Naive thymus-derived CD4-positive, alpha-beta T cell (primary cell): ENCODE measurements at regions not wholly inside any gene's neighbourhood (a gene's known extent, or its start where the extent isn't known, plus 50 kb on each side); places are given as distances from the start of the nearest gene placed in this dataset.

ENCODE experiments used
- ATAC-seq: fragments of 150-1000 bp; cut with Tn5 transposase; 2 replicates; pipeline ENCODE4 v1.10.0; 2021; ENCODE audit warnings: mild to moderate bottlenecking, moderate library complexity
- CTCF ChIA-PET: fragments of 350-600 bp; sonication (Branson Sonifier 250); formaldehyde crosslinking; loops from one replicate; lab custom pipeline; 2021; ENCODE audit warnings: antibody characterized with exemption; lab: Charles Lee
- POLR2A ChIA-PET: fragments of 350-600 bp; sonication (Branson Sonifier 250); formaldehyde crosslinking; loops from one replicate; lab custom pipeline; 2021; ENCODE audit warnings: antibody characterized with exemption, inconsistent platforms; lab: Charles Lee
- DNase-seq, 9 donors: peaks; one replicate each; pipeline versions ENCODE4 v3.0.0 to v3.0.0-alpha.2; 2020 to 2022; ENCODE audit warnings: mixed read lengths in 1 of 9
- H3K27ac ChIP-seq: one replicate; pipeline ENCODE4 v1.7.0; 2013; ENCODE audit warnings: mild to moderate bottlenecking, low read depth, low read length, moderate library complexity
- H3K27me3 ChIP-seq, 2 donors: one replicate each; pipeline ENCODE4 v1.7.0; 2013; ENCODE audit warnings: low read length in 2 of 2, mild to moderate bottlenecking in 2 of 2, moderate library complexity in 2 of 2; ENCODE audit not compliant: control insufficient read depth in 2 of 2, insufficient read depth in 2 of 2
- H3K36me3 ChIP-seq, 3 experiments: 1 replicate in 2 of 3; 2 replicates in 1 of 3; pipeline ENCODE4 v1.7.0; 2013; ENCODE audit warnings: low read length in 3 of 3, mild to moderate bottlenecking in 3 of 3, moderate library complexity in 1 of 3; ENCODE audit not compliant: insufficient read depth in 3 of 3, control insufficient read depth in 2 of 3
- H3K4me1 ChIP-seq, 2 donors: one replicate each; pipeline ENCODE4 v1.7.0; 2013; ENCODE audit warnings: low read length in 2 of 2, mild to moderate bottlenecking in 2 of 2, moderate library complexity in 1 of 2; ENCODE audit not compliant: control insufficient read depth in 2 of 2, insufficient read depth in 2 of 2
- H3K4me3 ChIP-seq: 2 replicates; pipeline ENCODE4 v1.7.0; 2013; ENCODE audit warnings: mild to moderate bottlenecking, low read length
- H3K9me3 ChIP-seq, 3 experiments: 1 replicate in 2 of 3; 2 replicates in 1 of 3; pipeline ENCODE4 v1.7.0; 2013; ENCODE audit warnings: low read length in 3 of 3; ENCODE audit not compliant: control insufficient read depth in 2 of 3
- H3K27ac Mint-ChIP-seq, 9 donors: one replicate each; pipeline ENCODE4 v1.8.0; 2020 to 2022; ENCODE audit warnings: mixed read lengths in 9 of 9, mild to moderate bottlenecking in 8 of 9, moderate library complexity in 5 of 9, inconsistent platforms in 2 of 9
- H3K27me3 Mint-ChIP-seq, 5 donors: one replicate each; pipeline ENCODE4 v1.8.0; 2021 to 2022; ENCODE audit warnings: mixed read lengths in 5 of 5, mild to moderate bottlenecking in 1 of 5
- H3K36me3 Mint-ChIP-seq, 5 donors: one replicate each; pipeline ENCODE4 v1.8.0; 2020 to 2022; ENCODE audit warnings: mixed read lengths in 5 of 5, mild to moderate bottlenecking in 3 of 5, inconsistent platforms in 1 of 5
- H3K4me1 Mint-ChIP-seq, 7 donors: one replicate each; pipeline ENCODE4 v1.8.0; 2020 to 2022; ENCODE audit warnings: mixed read lengths in 7 of 7, mild to moderate bottlenecking in 3 of 7, inconsistent platforms in 1 of 7
- H3K4me3 Mint-ChIP-seq, 10 donors: one replicate each; pipeline ENCODE4 v1.8.0; 2020 to 2022; ENCODE audit warnings: mild to moderate bottlenecking in 10 of 10, mixed read lengths in 10 of 10, moderate library complexity in 6 of 10, inconsistent platforms in 2 of 10
- H3K9me3 Mint-ChIP-seq, 11 donors: one replicate each; pipeline ENCODE4 v1.8.0; 2020 to 2022; ENCODE audit warnings: mixed read lengths in 11 of 11, mild to moderate bottlenecking in 4 of 11, inconsistent platforms in 1 of 11, moderate library complexity in 1 of 11
- intact Hi-C, 2 donors: fragments of 100-400 bp; cut with micrococcal nuclease; formaldehyde crosslinking; loops; one replicate each; pipeline ENCODE4 v1.15.1; 2023

GRCh38 chr5:77146896-77147295 lies 59.8 kb upstream of the ZBED3 start:
- ChIA-PET CTCF (interaction anchor here (0.7 to 3.7 kb wide), 2 partner anchors 9 to 346 kb away, joined by 3 to 39 read pairs; partner anchors contain the start of gene WDR41), POLR2A (interaction anchor here (0.7 to 2.3 kb wide), 2 partner anchors 9 to 11 kb away, joined by 3 to 7 read pairs; no protein-coding TSS in a partner anchor)
- Histone ChIP-seq H3K27me3 (no peaks in the 10 kb centered on the region), H3K4me1 (no peaks in the 10 kb centered on the region), H3K4me3 (no peak overlapping the region), H3K27ac (no peak overlapping the region), H3K36me3 (no peaks in the 10 kb centered on the region), H3K9me3 (no peaks in the 10 kb centered on the region)
- DNase-seq (no peak), ATAC-seq (no peak)
- intact Hi-C loops, result loop anchor here in 1 of 2 donors (10.0 kb wide), 1 partner anchor 1018 kb away; no protein-coding TSS in a partner anchor
- Mint-ChIP-seq H3K36me3 (no peaks in the 10 kb centered on the region), H3K27me3 (peaks cover 0 to 23% (median 9%) of the 10 kb centered on the region in 5 donors), H3K4me1 (peaks cover 0 to 16% (median 11%) of the 10 kb centered on the region in 7 donors), H3K4me3 (no peak overlapping the region), H3K27ac (peak overlapping the region in 3 of 9 donors; percentile 11 to 78 (median 16)), H3K9me3 (no peaks in the 10 kb centered on the region)

GRCh38 chr5:77145666-77146065 lies 58.6 kb upstream of the ZBED3 start:
- intact Hi-C loops, result loop anchor here in 1 of 2 donors (2.0 to 10.0 kb wide), 3 partner anchors 65 to 1123 kb away; partner anchors contain the start of gene PDE8B
- peak overlapping the region in 6 of 9 donors; percentile 7 to 78 (median 34) for H3K27ac Mint-ChIP-seq

DNA sequence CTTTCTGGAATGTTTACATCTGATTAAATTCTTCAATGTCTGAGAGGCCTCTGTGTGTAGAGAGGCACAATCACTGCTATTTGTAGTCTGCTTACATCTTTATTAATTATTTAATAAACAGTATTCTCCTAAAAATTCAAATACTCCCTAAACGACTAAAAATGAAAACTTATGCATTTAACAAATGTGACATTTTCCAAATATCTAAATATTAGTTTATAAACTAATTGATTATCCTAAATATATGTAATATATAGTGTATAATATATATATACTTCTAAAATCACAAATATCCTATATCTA lies 57.7 kb upstream of the ZBED3 start:
- Histone ChIP-seq H3K27me3 (no peaks in the 10 kb centered on the region), H3K4me1 (no peaks in the 10 kb centered on the region), H3K36me3 (no peaks in the 10 kb centered on the region), H3K9me3 (no peaks in the 10 kb centered on the region), H3K4me3 (no peak overlapping the region), H3K27ac (no peak overlapping the region)
- Mint-ChIP-seq H3K4me3 (no peak overlapping the region), H3K9me3 (no peaks in the 10 kb centered on the region), H3K27me3 (peaks cover 0 to 17% (median 9%) of the 10 kb centered on the region in 5 donors), H3K36me3 (no peaks in the 10 kb centered on the region), H3K4me1 (peaks cover 0 to 16% (median 11%) of the 10 kb centered on the region in 7 donors), H3K27ac (peak overlapping the region in 1 of 9 donors; percentile 8)
- intact Hi-C loops, result loop anchor here (1.0 to 10.0 kb wide), 9 partner anchors 11 to 1124 kb away; partner anchors contain the start of genes WDR41 (in 2 of the 2) and PDE8B (in 1 of the 2)
- ATAC-seq (no peak), DNase-seq (no peak)
- POLR2A ChIA-PET, result interaction anchor here (1.0 to 2.3 kb wide), 2 partner anchors 11 to 348 kb away, joined by 5 to 7 read pairs; partner anchors contain the start of gene WDR41
- CTCF ChIA-PET, result interaction anchor here (0.6 to 3.7 kb wide), 6 partner anchors 11 to 354 kb away, joined by 3 to 39 read pairs (median 6); partner anchors contain the start of gene WDR41

More at GRCh38 chr5:77145666-77146065, 58.6 kb upstream of the ZBED3 start:
- Histone ChIP-seq H3K27me3 (no peaks in the 10 kb centered on the region), H3K4me1 (no peaks in the 10 kb centered on the region), H3K4me3 (no peak overlapping the region), H3K9me3 (no peaks in the 10 kb centered on the region), H3K27ac (no peak overlapping the region), H3K36me3 (no peaks in the 10 kb centered on the region)
- ATAC-seq (no peak), DNase-seq (no peak)
- POLR2A ChIA-PET, result interaction anchor here (0.6 to 2.3 kb wide), 4 partner anchors 8 to 347 kb away, joined by 3 to 7 read pairs (median 4); partner anchors contain the start of gene WDR41
- Mint-ChIP-seq H3K4me3 (no peak overlapping the region), H3K9me3 (no peaks in the 10 kb centered on the region), H3K36me3 (no peaks in the 10 kb centered on the region), H3K4me1 (peaks cover 0 to 16% (median 11%) of the 10 kb centered on the region in 7 donors), H3K27me3 (peaks cover 0 to 17% (median 9%) of the 10 kb centered on the region in 5 donors)
- CTCF ChIA-PET, result interaction anchor here (1.0 to 3.7 kb wide), 4 partner anchors 10 to 347 kb away, joined by 3 to 39 read pairs (median 18); partner anchors contain the start of gene WDR41

GRCh38 chr5:77143998-77144836 lies 57.1 kb upstream of the ZBED3 start:
- H3K27me3 Mint-ChIP-seq, result peaks cover 0 to 17% (median 9%) of the 10 kb centered on the region in 5 donors
- peak overlapping the region in 3 of 9 donors; percentile 8 to 80 (median 68) for H3K27ac Mint-ChIP-seq
- peaks cover 0 to 16% (median 11%) of the 10 kb centered on the region in 7 donors for H3K4me1 Mint-ChIP-seq
- no peaks in the 10 kb centered on the region for H3K36me3 Mint-ChIP-seq
- Histone ChIP-seq H3K9me3 (no peaks in the 10 kb centered on the region), H3K27ac (no peak overlapping the region), H3K27me3 (no peaks in the 10 kb centered on the region), H3K4me1 (no peaks in the 10 kb centered on the region), H3K4me3 (no peak overlapping the region), H3K36me3 (no peaks in the 10 kb centered on the region)
- intact Hi-C loops, result loop anchor here (1.0 to 10.0 kb wide), 9 partner anchors 11 to 1125 kb away; partner anchors contain the start of genes WDR41 (in 2 of the 2) and PDE8B (in 1 of the 2)
- CTCF ChIA-PET, result interaction anchor here (0.6 to 3.7 kb wide), 5 partner anchors 12 to 348 kb away, joined by 3 to 39 read pairs (median 4); partner anchors contain the start of gene WDR41
- DNase-seq, result peak in 8 of 9 donors; percentile 46 to 74 (median 62)
- H3K4me3 Mint-ChIP-seq, result no peak overlapping the region
- POLR2A ChIA-PET, result interaction anchor here (1.0 to 2.3 kb wide), 2 partner anchors 12 to 348 kb away, joined by 5 to 7 read pairs; partner anchors contain the start of gene WDR41
- no peaks in the 10 kb centered on the region for H3K9me3 Mint-ChIP-seq
- peak; percentile 90 for ATAC-seq

- intact Hi-C loops, result loop anchor here (5.0 to 10.0 kb wide), 3 partner anchors 52 to 1024 kb away; no protein-coding TSS in a partner anchor
- no peaks in the 10 kb centered on the region for H3K27me3 ChIP-seq
- no peaks in the 10 kb centered on the region for H3K9me3 ChIP-seq
- Mint-ChIP-seq H3K27ac (no peak overlapping the region), H3K4me3 (no peak overlapping the region), H3K4me1 (peaks cover 0 to 9% (median 3%) of the 10 kb centered on the region in 7 donors), H3K9me3 (peaks cover 0 to 2% (median 0%) of the 10 kb centered on the region in 11 donors), H3K36me3 (no peaks in the 10 kb centered on the region), H3K27me3 (peaks cover 5 to 19% (median 12%) of the 10 kb centered on the region in 5 donors)
- no peaks in the 10 kb centered on the region for H3K36me3 ChIP-seq
- CTCF ChIA-PET, result interaction anchor here (1.2 to 1.8 kb wide), 2 partner anchors 9 to 17 kb away, joined by 3 to 4 read pairs; no protein-coding TSS in a partner anchor
- DNase-seq (no peak), ATAC-seq (no peak)
- no peak overlapping the region for H3K4me3 ChIP-seq
- no peak overlapping the region for H3K27ac ChIP-seq
- POLR2A ChIA-PET, result no interaction called here
- no peaks in the 10 kb centered on the region for H3K4me1 ChIP-seq
Observed at GRCh38 chr5:77140350-77140749, 53.3 kb upstream of the ZBED3 start.

DNA sequence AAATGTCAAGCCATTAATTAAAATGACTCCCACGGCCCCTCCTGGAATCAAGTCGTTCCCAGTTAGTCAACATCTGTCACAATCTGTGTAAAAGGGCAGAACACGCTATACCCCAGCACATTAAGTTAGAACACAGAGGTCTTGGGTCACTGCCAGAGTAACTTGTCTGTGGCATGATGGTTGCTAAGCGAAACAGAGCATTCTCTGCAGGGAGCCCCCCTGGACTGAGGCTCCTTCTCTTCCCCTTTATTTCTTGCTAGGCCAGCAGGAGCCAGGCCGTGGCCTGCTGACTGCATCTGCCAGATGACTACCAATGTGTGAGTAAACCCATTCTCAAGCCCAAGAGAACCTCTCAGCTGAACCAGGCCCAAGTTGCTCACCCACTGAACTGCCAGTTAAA lies 51.9 kb upstream of the ZBED3 start:
- H3K27ac Mint-ChIP-seq, result peak overlapping the region in 1 of 9 donors; percentile 31
- H3K27me3 ChIP-seq, result no peaks in the 10 kb centered on the region
- no peak overlapping the region for H3K4me3 Mint-ChIP-seq
- intact Hi-C loops, result no loop called here
- peaks cover 5 to 24% (median 14%) of the 10 kb centered on the region in 5 donors for H3K27me3 Mint-ChIP-seq
- no peaks in the 10 kb centered on the region for H3K9me3 ChIP-seq
- no peak overlapping the region for H3K4me3 ChIP-seq
- no peaks in the 10 kb centered on the region for H3K36me3 Mint-ChIP-seq
- peaks cover 0 to 5% (median 0%) of the 10 kb centered on the region in 7 donors for H3K4me1 Mint-ChIP-seq
- no peaks in the 10 kb centered on the region for H3K36me3 ChIP-seq
- ChIA-PET CTCF (no interaction called here), POLR2A (no interaction called here)
- no peak overlapping the region for H3K27ac ChIP-seq
- no peak for ATAC-seq
- no peaks in the 10 kb centered on the region for H3K4me1 ChIP-seq
- H3K9me3 Mint-ChIP-seq, result peaks cover 0 to 2% (median 0%) of the 10 kb centered on the region in 11 donors
- no peak for DNase-seq
